COLO829 (cell line): ENCODE measurements at regions not wholly inside any gene's neighbourhood (a gene's known extent, or its start where the extent isn't known, plus 50 kb on each side); places are given as distances from the start of the nearest gene placed in this dataset.

Source experiments
- DNase-seq: peaks from one replicate; pipeline ENCODE4 v3.0.0; 2012; ENCODE audit warnings: low spot score

- no peak for DNase-seq
Measured at GRCh38 chr3:5428607-5429516, 241.4 kb downstream of the EDEM1 start.

DNA sequence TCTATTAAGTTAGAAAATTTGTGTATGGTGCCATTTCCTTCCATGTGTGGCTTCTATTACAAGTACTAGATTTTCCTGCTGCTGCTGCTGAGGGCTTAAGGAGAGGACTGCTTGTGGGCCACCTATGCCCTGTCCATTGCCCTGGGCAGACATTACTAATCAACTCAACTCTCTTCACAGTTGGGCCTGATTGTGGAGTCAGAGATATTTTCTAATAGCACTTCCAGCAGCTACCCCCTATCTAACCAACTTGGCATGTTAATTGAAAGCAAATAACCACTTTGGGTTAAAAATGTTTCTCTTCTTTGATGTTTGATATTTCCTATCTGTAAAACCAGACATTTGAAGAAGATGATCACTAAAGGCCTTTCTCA is 242.0 kb downstream of the EDEM1 start:
- DNase-seq, result no peak

DNA sequence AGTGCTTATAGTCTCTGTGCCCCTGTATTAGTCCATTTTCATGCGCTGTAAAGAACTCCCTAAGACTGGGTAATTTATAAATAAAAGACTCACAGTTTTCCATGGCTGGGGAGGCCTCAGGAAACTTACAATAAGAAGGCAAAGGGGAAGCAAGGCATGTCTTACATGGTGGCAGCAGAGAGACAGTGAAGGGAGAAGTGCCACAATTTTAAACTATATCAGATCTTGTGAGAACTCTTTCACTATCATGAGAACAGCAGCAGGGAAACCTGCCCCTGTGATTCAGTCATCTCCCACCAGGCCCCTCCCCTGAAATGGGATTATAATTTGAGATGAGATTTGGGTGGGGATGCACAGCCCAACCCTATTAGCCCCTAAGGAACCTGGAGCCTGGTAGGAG is 243.2 kb downstream of the EDEM1 start:
- DNase-seq, result no peak

DNA sequence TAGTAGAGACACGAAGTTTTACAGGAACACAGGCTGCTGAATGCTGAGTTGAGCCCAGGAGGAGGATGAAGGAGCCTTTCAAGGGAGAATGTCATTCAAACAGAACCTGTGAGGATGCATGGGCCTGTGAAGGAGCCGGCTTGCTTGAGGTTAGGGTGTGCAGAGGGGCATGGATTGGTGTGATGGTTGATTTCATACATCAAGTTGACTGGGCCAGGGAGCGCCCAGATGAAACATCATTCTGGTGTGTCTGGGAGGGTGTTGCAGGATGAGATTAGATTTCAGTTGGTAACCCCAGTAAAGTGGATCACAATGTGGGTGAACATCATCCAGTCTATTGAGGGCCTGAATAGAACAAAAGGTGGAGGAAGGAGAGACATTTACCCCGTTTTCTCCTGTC is 243.6 kb downstream of the EDEM1 start:
- no peak for DNase-seq

- DNase-seq, result no peak
Measured at GRCh38 chr3:5431811-5432378, 244.4 kb downstream of the EDEM1 start.

GRCh38 chr3:5437296-5437782 is 249.8 kb downstream of the EDEM1 start:
- DNase-seq, result no peak

DNA sequence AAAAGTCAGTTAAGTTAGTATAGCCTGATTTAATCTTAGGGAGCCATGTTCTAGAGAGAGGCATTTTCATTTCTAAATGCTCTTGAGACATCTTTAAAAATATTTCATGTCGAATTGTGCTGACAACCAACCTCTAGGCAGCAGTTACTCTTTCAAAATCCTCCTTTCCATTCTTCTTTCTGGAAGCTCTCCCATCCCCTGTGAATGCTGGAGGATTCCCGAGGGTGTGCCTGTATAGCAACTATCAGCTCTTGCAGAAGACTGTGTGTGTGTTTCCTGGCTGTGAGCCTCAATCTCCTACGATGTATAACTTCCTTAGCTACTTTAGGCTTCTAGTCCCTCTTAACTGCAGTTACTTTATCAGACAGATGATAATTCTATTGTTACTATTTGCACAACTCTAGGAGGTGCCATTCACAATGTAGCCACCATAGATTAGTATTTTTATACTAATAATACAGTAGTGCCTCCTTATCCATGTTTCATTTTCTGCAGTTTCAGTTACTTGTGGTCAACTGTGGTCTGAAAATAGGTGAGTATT is 250.3 kb downstream of the EDEM1 start:
- DNase-seq, result no peak

GRCh38 chr3:5441401-5441800 is 253.9 kb downstream of the EDEM1 start:
- no peak for DNase-seq

GRCh38 chr3:5442106-5442785 is 254.7 kb downstream of the EDEM1 start:
- no peak for DNase-seq

GRCh38 chr3:5442786-5443138 is 255.3 kb downstream of the EDEM1 start:
- DNase-seq, result no peak

- no peak for DNase-seq
Measured at GRCh38 chr3:5444253-5444652, 256.7 kb downstream of the EDEM1 start.

DNA sequence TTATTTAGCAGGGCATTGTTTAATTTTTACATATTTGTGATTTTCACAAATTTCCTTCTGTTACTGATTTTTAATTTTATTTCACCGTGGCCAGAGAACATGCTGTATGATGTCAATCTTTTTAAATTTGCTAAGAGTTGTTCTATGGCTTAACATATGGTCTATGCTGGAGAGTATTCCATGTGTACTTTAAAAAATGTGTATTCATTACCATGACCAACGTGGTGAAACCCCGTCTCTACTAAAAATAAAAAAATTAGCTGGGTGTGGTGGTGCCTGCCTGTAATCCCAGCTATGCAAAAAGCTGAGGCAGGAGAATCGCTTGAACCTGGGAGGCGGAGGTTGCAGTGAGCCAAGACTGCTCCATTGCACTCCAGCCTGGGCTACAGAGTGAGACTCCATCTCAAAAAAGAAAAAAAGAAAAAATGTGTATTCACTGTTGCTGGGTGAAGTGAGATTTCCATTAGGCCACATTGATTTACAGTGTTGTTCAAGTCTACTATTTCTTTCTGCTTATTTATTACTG is 258.2 kb downstream of the EDEM1 start:
- no peak for DNase-seq

- DNase-seq, result no peak
Measured at GRCh38 chr3:5448246-5448645, 260.7 kb downstream of the EDEM1 start.

DNA sequence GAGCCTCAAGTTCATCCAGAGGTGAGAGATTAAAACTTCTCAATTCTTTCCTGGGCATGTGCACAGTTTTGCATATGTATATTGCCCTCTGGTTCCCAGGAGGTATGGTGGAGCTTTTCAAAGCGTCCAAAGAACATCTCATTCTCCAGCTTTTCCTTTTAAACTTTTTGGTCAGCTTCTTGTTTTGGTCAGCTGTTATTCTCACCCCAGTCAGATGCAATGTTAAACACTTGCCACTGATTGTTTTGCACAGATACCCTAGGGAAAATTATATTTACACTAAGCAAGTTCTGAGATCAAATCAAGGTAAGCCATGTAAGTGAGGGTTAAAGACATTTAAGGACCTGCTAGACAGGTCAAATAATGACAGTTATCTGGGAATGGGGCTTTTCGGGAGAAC is 261.3 kb downstream of the EDEM1 start:
- no peak for DNase-seq

- no peak for DNase-seq
Measured at GRCh38 chr3:5456199-5456598, 268.7 kb downstream of the EDEM1 start.

GRCh38 chr3:5458526-5458925 is 271.0 kb downstream of the EDEM1 start:
- DNase-seq, result no peak

DNA sequence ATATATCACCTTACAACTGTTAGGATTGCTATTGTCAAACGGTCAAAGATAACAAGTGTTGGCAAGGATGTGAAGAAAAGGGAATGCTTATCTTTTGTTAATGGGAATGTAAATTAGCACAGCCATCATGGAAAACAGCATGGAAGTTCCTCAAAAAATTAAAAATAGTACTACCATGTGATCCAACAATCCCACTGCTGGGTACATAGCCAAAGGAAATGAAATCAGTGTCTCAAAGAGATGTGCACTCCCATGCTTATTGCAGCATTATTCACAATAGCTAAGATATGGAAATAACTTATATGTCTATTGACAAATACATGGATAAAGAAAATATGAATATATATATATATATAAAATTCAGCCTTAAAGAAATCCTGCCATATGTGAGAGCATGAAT is 274.6 kb downstream of the EDEM1 start:
- DNase-seq, result no peak

GRCh38 chr3:5463991-5464390 is 276.5 kb downstream of the EDEM1 start:
- DNase-seq, result no peak

- DNase-seq, result no peak
Measured at GRCh38 chr3:5464649-5465048, 277.1 kb downstream of the EDEM1 start.

DNA sequence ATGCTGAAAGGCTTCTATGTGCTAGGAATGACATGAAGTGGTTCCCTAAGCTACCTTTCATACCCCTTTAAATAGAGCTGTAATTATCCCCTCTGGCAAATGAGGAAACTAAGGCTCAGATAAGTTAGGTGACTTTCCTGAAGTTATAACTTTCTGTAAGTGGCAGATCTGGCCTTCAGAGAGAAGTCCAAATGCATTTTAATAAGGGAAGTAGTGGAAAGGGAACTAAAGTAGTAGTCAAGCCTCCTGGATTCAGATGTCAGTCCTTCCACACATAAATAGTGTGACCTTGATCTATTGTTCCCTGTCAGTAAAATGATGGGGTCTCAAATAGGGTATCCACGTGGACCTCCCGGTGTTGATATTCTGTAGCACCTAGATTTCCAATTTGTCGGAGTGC is 277.7 kb downstream of the EDEM1 start:
- no peak for DNase-seq

GRCh38 chr3:5466065-5466464 is 278.6 kb downstream of the EDEM1 start:
- DNase-seq, result no peak

- DNase-seq, result no peak
Measured at GRCh38 chr3:5466717-5467116, 279.2 kb downstream of the EDEM1 start.

GRCh38 chr3:5473471-5473870 is 286.0 kb downstream of the EDEM1 start:
- no peak for DNase-seq
